HCT116 (cell line): ENCODE measurements at regions not wholly inside any gene's neighbourhood (a gene's known extent, or its start where the extent isn't known, plus 50 kb on each side); places are given as distances from the start of the nearest gene placed in this dataset.

Experiments used
- CEBPB ChIP-seq: IDR thresholded peaks from 2 replicates; pipeline ENCODE4 v1.6.1; 2012; ENCODE audit warnings: low read depth
- EZH2 ChIP-seq: fragments of 200-600 bp; sonication (generic); IDR thresholded peaks from 2 replicates; pipeline ENCODE4 v1.6.1; 2017; ENCODE audit warnings: antibody characterized with exemption, mixed run types
- EZH2phosphoT487 ChIP-seq: fragments of 200-600 bp; IDR thresholded peaks from 2 replicates; pipeline ENCODE4 v1.6.1; 2018; ENCODE audit warnings: antibody characterized with exemption, borderline replicate concordance
- POLR2A ChIP-seq: IDR thresholded peaks from 2 replicates; pipeline ENCODE4 v1.7.0; 2011; ENCODE audit warnings: borderline replicate concordance; ENCODE audit not compliant: insufficient read depth, insufficient read length; ENCODE audit errors: extremely low read depth
- POLR2AphosphoS5 ChIP-seq: IDR thresholded peaks from 2 replicates; pipeline ENCODE4 v1.6.1; 2011; ENCODE audit warnings: mild to moderate bottlenecking, low read depth, low read length, moderate library complexity
- SP1 ChIP-seq: IDR thresholded peaks from 2 replicates; pipeline ENCODE4 v1.6.1; 2012; ENCODE audit warnings: low read depth
- SRF ChIP-seq: IDR thresholded peaks from 2 replicates; pipeline ENCODE4 v1.6.1; 2012; ENCODE audit warnings: low read depth
- YY1 ChIP-seq: IDR thresholded peaks from 2 replicates; pipeline ENCODE4 v1.6.1; 2011; ENCODE audit warnings: low read length, low read depth, moderate library complexity, mild to moderate bottlenecking; ENCODE audit not compliant: insufficient replicate concordance; ENCODE audit errors: extremely low read depth
- ZNF274 ChIP-seq: fragments of 200-500 bp; sonication (Bioruptor generic); IDR thresholded peaks from 2 replicates; pipeline ENCODE4 v1.6.1; 2014; ENCODE audit warnings: mild to moderate bottlenecking, low read depth, low read length, inconsistent platforms
- TF ChIP-seq, protein P1 (sequence below), 3 experiments: fragments of 200-600 bp in 1 of 3; sonication (generic) in 1 of 3; IDR thresholded peaks in 2 of 3; conservative IDR thresholded peaks in 1 of 3; 2 replicates each; pipeline ENCODE4 v1.5.1; 2012 to 2017; ENCODE audit warnings: low read depth in 2 of 3, low read length in 2 of 3, antibody characterized with exemption in 1 of 3, borderline replicate concordance in 1 of 3, control low read depth in 1 of 3, mild to moderate bottlenecking in 1 of 3, mixed read lengths in 1 of 3, mixed run types in 1 of 3, moderate library complexity in 1 of 3; ENCODE audit not compliant: insufficient read depth in 1 of 3
- TF ChIP-seq, protein P2 (sequence below): IDR thresholded peaks from 2 replicates; pipeline ENCODE4 v1.6.1; 2012
- TF ChIP-seq, protein P3 (sequence below): IDR thresholded peaks from 2 replicates; pipeline ENCODE4 v1.6.1; 2012; ENCODE audit warnings: low read depth

DNA sequence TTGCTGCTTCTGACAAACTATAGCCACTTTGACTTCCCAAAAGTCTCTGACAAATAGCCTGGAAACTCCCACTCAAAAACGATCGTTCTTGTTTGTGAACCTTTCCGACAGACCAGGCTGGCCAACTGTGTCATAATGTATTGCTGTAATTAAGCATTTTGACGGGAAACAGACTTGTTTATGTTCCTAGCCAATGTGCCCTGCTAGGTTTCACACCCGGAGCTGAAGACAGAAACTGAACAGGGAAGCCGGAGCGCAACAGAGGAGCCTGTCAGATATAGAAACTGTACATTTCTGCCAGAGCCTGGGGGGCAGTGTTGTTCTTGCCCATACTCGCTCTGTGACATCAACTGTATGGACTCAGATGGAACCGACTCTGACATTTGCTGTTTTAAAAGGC is 55.3 kb upstream of the C7orf33 start:
- TF ChIP-seq, protein P1, sequence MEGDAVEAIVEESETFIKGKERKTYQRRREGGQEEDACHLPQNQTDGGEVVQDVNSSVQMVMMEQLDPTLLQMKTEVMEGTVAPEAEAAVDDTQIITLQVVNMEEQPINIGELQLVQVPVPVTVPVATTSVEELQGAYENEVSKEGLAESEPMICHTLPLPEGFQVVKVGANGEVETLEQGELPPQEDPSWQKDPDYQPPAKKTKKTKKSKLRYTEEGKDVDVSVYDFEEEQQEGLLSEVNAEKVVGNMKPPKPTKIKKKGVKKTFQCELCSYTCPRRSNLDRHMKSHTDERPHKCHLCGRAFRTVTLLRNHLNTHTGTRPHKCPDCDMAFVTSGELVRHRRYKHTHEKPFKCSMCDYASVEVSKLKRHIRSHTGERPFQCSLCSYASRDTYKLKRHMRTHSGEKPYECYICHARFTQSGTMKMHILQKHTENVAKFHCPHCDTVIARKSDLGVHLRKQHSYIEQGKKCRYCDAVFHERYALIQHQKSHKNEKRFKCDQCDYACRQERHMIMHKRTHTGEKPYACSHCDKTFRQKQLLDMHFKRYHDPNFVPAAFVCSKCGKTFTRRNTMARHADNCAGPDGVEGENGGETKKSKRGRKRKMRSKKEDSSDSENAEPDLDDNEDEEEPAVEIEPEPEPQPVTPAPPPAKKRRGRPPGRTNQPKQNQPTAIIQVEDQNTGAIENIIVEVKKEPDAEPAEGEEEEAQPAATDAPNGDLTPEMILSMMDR (IDR thresholded peaks at IDR 0.05 in 2 of 3, conservative IDR thresholded peaks at IDR 0.05 in 1 of 3; ENCODE audit: borderline replicate concordance in 1 of 3, insufficient read depth in 1 of 3, low read depth in 2 of 3, low read length in 2 of 3) = no peak
- TF ChIP-seq POLR2AphosphoS5 (no peak), EZH2 (no peak), POLR2A (no peak), SP1 (no peak), EZH2phosphoT487 (no peak), SRF (no peak), YY1 (no peak), ZNF274 (no peak), CEBPB (no peak)
- TF ChIP-seq, protein P2, sequence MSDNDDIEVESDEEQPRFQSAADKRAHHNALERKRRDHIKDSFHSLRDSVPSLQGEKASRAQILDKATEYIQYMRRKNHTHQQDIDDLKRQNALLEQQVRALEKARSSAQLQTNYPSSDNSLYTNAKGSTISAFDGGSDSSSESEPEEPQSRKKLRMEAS = no peak
- TF ChIP-seq, protein P3, sequence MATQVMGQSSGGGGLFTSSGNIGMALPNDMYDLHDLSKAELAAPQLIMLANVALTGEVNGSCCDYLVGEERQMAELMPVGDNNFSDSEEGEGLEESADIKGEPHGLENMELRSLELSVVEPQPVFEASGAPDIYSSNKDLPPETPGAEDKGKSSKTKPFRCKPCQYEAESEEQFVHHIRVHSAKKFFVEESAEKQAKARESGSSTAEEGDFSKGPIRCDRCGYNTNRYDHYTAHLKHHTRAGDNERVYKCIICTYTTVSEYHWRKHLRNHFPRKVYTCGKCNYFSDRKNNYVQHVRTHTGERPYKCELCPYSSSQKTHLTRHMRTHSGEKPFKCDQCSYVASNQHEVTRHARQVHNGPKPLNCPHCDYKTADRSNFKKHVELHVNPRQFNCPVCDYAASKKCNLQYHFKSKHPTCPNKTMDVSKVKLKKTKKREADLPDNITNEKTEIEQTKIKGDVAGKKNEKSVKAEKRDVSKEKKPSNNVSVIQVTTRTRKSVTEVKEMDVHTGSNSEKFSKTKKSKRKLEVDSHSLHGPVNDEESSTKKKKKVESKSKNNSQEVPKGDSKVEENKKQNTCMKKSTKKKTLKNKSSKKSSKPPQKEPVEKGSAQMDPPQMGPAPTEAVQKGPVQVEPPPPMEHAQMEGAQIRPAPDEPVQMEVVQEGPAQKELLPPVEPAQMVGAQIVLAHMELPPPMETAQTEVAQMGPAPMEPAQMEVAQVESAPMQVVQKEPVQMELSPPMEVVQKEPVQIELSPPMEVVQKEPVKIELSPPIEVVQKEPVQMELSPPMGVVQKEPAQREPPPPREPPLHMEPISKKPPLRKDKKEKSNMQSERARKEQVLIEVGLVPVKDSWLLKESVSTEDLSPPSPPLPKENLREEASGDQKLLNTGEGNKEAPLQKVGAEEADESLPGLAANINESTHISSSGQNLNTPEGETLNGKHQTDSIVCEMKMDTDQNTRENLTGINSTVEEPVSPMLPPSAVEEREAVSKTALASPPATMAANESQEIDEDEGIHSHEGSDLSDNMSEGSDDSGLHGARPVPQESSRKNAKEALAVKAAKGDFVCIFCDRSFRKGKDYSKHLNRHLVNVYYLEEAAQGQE = no peak
